ENCODE measurements at regions not wholly inside any gene's neighbourhood (a gene's known extent, or its start where the extent isn't known, plus 50 kb on each side); places are given as distances from the start of the nearest gene placed in this dataset.

DNA sequence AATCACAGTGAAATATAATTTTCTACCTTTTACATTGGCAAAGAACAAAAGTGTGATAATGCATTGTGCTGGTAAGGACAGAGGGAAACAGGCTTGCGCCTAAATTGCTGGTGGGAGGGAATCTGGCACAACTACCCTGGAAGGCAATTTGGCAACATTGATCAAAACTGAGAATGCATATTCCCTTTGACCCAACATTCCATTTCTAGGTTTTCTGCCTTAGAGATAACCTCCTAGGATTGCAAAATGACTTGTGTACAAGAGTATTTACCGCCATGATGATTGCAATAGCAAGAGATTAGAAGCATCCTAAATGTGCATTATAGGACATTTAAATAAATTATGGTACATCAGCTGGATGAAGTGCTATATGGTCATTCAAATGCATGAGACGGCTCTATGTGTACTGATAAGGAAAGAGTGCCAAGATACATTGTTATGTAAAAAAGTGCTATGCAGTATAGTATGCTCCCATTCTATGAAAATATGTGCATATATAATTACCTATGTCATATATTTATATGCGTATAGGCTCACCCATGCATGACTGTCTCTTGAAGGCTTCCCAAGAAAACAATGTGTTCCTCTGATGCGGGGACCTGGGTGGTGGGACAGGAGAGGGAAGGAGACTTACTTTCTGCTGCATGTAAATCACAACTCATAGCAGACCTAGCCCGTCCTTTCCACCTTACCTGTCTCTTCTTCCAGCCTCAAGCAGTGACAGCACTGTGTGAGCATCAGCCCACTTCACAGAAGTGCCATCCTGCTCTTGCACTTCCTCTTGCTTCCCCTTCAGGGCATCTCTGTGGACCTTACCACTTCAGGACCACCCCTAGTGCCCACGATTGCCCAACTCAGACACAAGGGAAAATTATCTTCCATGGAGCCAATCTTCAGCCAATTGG lies 249.9 kb upstream of the TLE3 start:
- no peak for DNase-seq (ENCODE audit: low read depth)

DNA sequence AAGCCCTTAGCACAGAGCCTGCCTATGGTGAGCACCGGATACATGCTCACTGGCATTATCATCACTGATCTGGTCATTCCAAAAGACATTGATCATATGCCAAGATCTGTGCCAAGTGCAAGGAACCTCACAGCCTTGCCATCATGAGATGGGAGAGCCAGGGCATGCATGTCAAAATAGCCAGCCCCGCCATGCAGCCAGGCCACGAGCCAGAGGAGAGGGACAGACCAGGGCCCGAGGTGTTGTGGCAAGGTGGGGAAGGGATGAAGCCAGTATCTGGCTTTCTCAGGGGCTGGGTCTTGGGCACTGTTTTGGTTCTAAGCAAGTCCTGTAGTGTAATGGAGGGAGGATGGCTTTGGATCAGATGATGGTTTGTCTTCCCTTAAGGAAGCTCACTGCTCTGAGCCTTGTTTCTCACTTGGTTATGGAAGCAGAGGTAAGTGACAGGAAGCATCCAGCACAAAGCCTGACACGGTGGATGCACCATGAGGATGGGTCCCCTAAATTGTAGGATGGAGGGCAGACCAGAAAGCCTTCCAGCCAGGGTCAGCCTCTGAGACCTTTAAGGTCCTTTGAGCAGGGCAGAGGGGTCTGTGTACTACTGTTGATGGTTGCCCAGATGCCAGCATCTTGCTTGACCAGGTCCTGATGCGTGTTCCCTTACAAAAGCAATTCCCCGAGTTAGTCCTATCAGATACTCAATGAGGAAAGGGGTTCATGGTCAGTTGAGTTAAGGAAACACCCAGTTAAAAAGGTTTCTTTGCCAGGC lies 247.7 kb upstream of the TLE3 start:
- DNase-seq (ENCODE audit: low read depth) = no peak

DNA sequence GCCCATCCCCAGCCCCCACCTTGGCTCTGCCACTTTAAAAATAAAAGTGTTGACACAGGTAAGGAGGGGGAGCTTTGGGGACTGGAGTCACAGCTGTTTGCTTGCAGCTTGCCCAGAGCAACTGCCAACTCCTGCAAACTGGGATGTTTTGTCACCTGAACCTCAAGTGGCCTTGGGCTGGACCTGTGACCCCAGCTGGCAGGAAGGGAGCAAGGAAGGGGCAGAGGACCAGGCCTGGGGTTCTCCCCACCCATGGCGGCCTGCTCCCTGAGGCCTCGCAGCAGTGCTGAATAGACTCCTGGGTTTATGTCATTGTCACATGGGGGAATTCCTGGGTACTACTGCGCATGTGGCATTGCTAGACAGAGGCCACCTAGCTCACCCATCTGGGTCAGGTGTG lies 246.9 kb upstream of the TLE3 start:
- DNase-seq (ENCODE audit: low read depth) = no peak

GRCh38 chr15:70343961-70344621 lies 246.4 kb upstream of the TLE3 start:
- no peak for DNase-seq (ENCODE audit: low read depth)

- DNase-seq (ENCODE audit: low read depth) = no peak
Measured at GRCh38 chr15:70342554-70343548, 245.1 kb upstream of the TLE3 start.

DNA sequence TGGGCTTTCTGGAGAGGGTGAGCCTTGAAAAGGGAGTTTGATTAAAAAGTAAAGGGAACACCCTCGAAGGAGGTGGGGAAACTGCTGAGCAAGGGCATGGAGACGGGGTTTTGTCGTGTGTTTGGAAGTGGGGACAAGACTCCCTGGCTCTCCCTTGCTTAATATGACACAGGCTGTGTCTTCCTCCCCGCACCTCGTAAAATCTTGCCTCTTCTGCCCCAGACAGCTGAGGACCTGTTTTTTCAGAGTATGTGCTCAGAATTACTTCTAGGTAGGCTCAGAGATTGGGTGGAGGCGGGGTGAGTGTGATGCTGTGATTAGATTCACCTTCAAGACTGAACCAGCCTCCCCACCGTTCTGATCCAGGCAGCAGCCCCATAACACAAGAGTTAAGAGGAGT lies 244.4 kb upstream of the TLE3 start:
- no peak for DNase-seq (ENCODE audit: low read depth)

DNA sequence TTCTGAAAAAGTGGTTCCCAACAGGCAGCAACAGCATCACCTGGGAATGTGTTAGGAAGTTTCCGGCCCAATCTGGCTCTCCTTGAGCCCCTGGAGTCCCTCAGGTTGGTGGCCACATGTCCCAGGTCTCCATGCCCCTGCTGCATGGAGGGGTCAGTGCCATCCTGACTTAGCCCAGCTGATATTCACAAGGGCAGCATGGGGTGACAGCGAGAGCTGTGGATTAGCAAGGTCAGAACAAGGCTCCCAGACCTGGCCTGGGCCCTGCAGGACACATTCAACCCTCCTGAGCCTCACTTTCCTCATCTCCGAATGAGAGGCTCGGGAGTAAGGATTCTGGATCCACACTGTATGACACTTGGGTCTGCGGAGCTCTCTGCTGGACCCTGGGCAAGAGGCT lies 243.8 kb upstream of the TLE3 start:
- DNase-seq (ENCODE audit: low read depth) = no peak

GRCh38 chr15:70340494-70340870 lies 242.8 kb upstream of the TLE3 start:
- no peak for DNase-seq (ENCODE audit: low read depth)

DNA sequence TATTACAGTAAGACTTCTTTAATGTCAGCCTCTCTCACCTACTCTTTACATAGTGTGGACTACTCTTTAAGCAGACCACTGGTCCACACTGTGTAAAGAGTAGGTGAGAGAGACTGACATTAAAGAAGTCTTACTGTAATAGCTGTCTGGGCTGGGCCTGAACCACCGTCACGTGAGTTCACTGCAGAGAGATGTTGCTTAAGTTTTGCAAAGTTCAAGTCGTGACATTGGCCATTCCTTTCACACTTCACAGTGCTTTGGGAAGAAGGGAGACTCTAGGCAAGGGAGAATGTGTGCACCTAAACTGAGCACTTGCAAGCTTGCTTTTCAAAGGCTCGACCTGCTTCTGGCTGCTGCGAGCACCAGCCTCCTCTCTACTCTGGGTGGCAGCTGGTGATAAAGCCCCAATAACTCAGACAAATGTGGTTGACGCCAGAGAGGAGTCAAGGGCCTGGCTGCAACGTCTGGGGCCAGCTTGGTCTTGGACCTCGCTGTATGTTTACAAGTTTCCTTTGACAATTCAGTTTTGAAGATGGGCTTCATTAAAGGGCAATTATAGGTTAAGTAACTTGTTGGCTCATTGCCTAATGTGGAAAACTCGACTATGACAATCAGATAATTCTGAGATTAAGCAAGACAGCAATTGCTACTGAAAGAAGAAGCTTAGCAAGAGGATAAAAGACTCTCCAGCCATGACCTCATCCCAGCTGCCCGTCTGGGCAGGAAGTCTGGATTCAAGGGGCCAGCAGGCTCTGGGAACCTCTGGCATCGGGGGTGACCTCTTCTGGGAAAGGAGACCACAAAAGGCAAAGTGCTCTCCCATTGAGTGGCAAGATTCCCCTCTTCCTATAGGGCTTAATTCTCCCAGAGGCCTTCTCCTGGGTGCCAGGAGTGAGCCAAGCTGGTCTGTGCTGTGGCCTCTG lies 242.1 kb upstream of the TLE3 start:
- DNase-seq (ENCODE audit: low read depth) = no peak

- DNase-seq (ENCODE audit: low read depth) = no peak
Measured at GRCh38 chr15:70337277-70338186, 239.8 kb upstream of the TLE3 start.

DNA sequence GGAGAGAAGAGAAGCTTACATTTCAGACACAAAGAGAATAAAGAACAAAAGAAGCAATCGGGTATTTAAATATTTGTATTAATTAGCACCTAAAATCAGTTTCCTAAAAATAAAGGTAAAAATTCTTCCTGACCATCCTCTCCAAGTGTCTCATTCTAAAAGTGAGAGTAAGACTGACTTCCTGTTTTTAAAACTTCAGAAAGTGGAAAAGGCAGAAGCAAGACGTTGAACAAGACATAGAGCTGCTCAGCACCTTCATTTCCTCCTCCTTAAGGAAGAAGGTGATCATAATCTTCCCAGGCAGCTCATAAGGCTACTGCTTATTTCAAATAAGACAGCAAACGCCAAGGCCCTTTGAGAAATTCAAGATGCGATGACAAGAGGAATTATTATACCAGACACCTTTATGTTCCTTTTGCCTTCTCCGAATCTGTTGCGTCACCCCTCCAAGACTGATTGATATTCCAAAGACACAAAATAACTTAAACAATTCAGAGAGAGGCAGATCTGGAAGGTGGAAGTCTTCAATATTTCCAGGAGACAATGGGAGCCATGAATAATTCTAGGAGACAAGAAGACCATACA lies 238.8 kb upstream of the TLE3 start:
- DNase-seq (ENCODE audit: low read depth) = no peak

- no peak for DNase-seq (ENCODE audit: low read depth)
Measured at GRCh38 chr15:70334286-70334685, 236.6 kb upstream of the TLE3 start.

DNA sequence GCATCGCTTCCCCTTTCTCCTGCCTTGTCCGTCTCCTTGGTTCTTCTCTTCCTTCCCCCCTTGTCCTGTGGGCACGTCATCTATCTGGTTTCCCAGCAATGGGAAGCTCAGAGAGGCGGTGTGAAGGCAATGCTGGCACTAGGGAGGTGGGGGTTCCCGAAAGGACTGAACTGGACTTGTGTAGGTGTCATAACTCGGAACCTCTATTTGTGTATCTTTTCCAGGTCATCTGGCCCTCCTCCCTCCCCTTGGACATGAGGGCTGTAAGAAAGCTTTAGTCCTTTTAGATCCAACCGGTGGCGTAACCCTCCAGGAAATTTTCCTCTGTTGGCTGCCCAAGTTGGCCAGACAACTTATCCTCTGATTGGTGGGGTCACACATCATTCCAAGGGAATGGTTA lies 231.5 kb upstream of the TLE3 start:
- DNase-seq (ENCODE audit: low read depth) = no peak

DNA sequence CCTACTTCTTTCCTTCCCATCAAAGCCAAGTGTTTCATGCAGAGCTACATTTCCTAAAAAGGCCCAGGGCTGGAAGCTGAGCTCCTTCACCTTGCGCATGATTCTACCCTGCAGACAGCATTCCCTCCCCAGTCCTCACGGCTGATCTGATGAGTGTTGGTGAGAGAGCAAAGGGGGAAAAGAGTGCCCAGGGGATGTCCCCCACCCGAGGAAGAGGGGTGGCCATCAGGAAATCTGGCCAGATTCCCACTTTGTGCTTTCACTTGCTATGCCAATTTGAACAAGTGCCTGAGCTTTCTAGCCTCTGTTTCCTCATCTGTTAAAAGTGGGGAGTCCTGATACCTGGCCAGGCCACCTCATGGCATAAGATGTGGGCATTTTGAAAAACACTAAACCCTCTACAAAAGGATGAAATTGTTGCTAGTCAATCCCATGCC lies 231.0 kb upstream of the TLE3 start:
- DNase-seq (ENCODE audit: low read depth) = no peak

- peak; percentile 54 for DNase-seq (ENCODE audit: low read depth)
Measured at GRCh38 chr15:70327856-70328678, 230.3 kb upstream of the TLE3 start.

GRCh38 chr15:70327328-70327855 lies 229.7 kb upstream of the TLE3 start:
- no peak for DNase-seq (ENCODE audit: low read depth)

All from ELR (cell line).